AG09319 (cell line): ENCODE measurements at regions not wholly inside any gene's neighbourhood (a gene's known extent, or its start where the extent isn't known, plus 50 kb on each side); places are given as distances from the start of the nearest gene placed in this dataset.
"Not testable (repeated sequence)": the region's sequence is repeated elsewhere in the genome, so short reads cannot be mapped to it uniquely, and the experiment has no call there.

ENCODE experiments used
- DNase-seq: peaks from one replicate; pipeline ENCODE4 v3.0.0-alpha.2; 2010; ENCODE audit warnings: low read depth; ENCODE audit errors: extremely low read depth
- CTCF ChIP-seq: IDR thresholded peaks from 2 replicates; pipeline ENCODE4 v1.5.1; 2011; ENCODE audit warnings: low read depth, mild to moderate bottlenecking, inconsistent platforms, low read length, moderate library complexity

- TF ChIP-seq CTCF = no peak
- no peak for DNase-seq
These were observed 688.5 kb downstream of the EFNB2 start for GRCh38 chr13:105846923-105847322.

- DNase-seq = no peak
- TF ChIP-seq CTCF = no peak
These were observed 694.2 kb downstream of the EFNB2 start for GRCh38 chr13:105841286-105841685.

- no peak for TF ChIP-seq CTCF
- no peak for DNase-seq
These were observed 697.2 kb downstream of the EFNB2 start for GRCh38 chr13:105838231-105838630.

- not testable (repeated sequence) for DNase-seq
These were observed 698.2 kb downstream of the EFNB2 start for GRCh38 chr13:105837295-105837694.

GRCh38 chr13:105830821-105831220 lies 704.6 kb downstream of the EFNB2 start:
- no peak for TF ChIP-seq CTCF
- no peak for DNase-seq

- DNase-seq = no peak
- TF ChIP-seq CTCF = no peak
These were observed 708.2 kb downstream of the EFNB2 start for GRCh38 chr13:105827111-105827809.

GRCh38 chr13:105825071-105825470 lies 710.4 kb downstream of the EFNB2 start:
- DNase-seq = no peak
- TF ChIP-seq CTCF = no peak

GRCh38 chr13:105821337-105821736 lies 714.1 kb downstream of the EFNB2 start:
- DNase-seq = no peak
- no peak for TF ChIP-seq CTCF
